Spleen (tissue), 11 donors: ENCODE measurements at regions not wholly inside any gene's neighbourhood (a gene's known extent, or its start where the extent isn't known, plus 50 kb on each side); places are given as distances from the start of the nearest gene placed in this dataset.
"Not testable (repeated sequence)": the region's sequence is repeated elsewhere in the genome, so short reads cannot be mapped to it uniquely, and the experiment has no call there.

Experiments
- DNase-seq: peaks from one replicate; pipeline ENCODE4 v3.0.0-alpha.2; 2020
- H3K27ac ChIP-seq, 8 donors: fragments of 200-600 bp; sonication (generic) in 7 of 8; 1 replicate in 4 of 8; 2 replicates in 4 of 8; pipeline versions ENCODE4 v1.5.0 to v1.8.0; 2016 to 2021; ENCODE audit warnings: inconsistent platforms in 4 of 8, mild to moderate bottlenecking in 4 of 8, moderate library complexity in 1 of 8
- H3K27me3 ChIP-seq, 7 donors: fragments of 200-600 bp; sonication (generic) in 6 of 7; replicated peaks in 1 of 7; 1 replicate in 4 of 7; 2 replicates in 3 of 7; pipeline versions ENCODE4 v1.5.0 to v1.8.0; 2016 to 2021; ENCODE audit warnings: inconsistent platforms in 3 of 7, mild to moderate bottlenecking in 1 of 7
- H3K36me3 ChIP-seq, 6 donors: fragments of 200-600 bp; sonication (generic) in 5 of 6; 1 replicate in 4 of 6; 2 replicates in 2 of 6; pipeline versions ENCODE4 v1.5.0 to v1.8.0; 2016 to 2021; ENCODE audit warnings: inconsistent platforms in 2 of 6
- H3K4me1 ChIP-seq, 6 donors: fragments of 200-600 bp; sonication (generic) in 5 of 6; 1 replicate in 3 of 6; 2 replicates in 3 of 6; pipeline versions ENCODE4 v1.5.0 to v1.8.0; 2016 to 2021; ENCODE audit warnings: inconsistent platforms in 3 of 6
- H3K4me3 ChIP-seq, 8 donors: fragments of 200-600 bp; sonication (generic) in 7 of 8; 1 replicate in 4 of 8; 2 replicates in 4 of 8; pipeline versions ENCODE4 v1.5.0 to v1.8.0; 2016 to 2021; ENCODE audit warnings: inconsistent platforms in 4 of 8, mild to moderate bottlenecking in 4 of 8, moderate library complexity in 2 of 8
- H3K9me3 ChIP-seq, 8 donors: fragments of 200-600 bp; sonication (generic) in 7 of 8; 1 replicate in 4 of 8; 2 replicates in 4 of 8; pipeline versions ENCODE4 v1.5.0 to v1.8.0; 2016 to 2021; ENCODE audit warnings: inconsistent platforms in 4 of 8
- CTCF ChIP-seq, 11 experiments: fragments of 200-600 bp in 7 of 11; fragments of 450-650 bp in 4 of 11; sonication (generic) in 4 of 11; IDR thresholded peaks in 8 of 11; conservative IDR thresholded peaks in 3 of 11; 1 replicate in 7 of 11; 2 replicates in 4 of 11; pipeline versions ENCODE4 v1.4.0 to v1.8.0; 2016 to 2021; ENCODE audit warnings: antibody characterized with exemption in 11 of 11, inconsistent platforms in 4 of 11, mild to moderate bottlenecking in 1 of 11
- POLR2A ChIP-seq, 3 donors: fragments of 450-650 bp; IDR thresholded peaks; one replicate each; pipeline ENCODE4 v1.5.1; 2017; ENCODE audit warnings: antibody characterized with exemption in 3 of 3, mild to moderate bottlenecking in 1 of 3
- POLR2AphosphoS5 ChIP-seq, 3 donors: sonication (generic); formaldehyde crosslinking; IDR thresholded peaks; one replicate each; pipeline ENCODE4 v1.5.1; 2017; ENCODE audit warnings: antibody characterized with exemption in 3 of 3
- WGBS, 5 donors: extraction: QIAGEN DNeasy Blood & Tissue Kit in 3 of 5; methylation state at CpG; one replicate each; pipeline versions ENCODE4 v1.1.5 to v1.1.7; 2013 to 2018; 5-methylcytosine and 5-hydroxymethylcytosine counted together
- intact Hi-C: fragments of 100-400 bp; cut with DNase I; formaldehyde crosslinking; loops from one replicate; pipeline ENCODE4 v1.15.0; 2023; ENCODE audit warnings: low total_unique reads
- donor health status: healthy with polysubstance abuse.
- donor health status: DM: no; HTN: no; CAD: no; lungs with moderate emphysema.
- donor health status: DM: no; HTN: no; CAD: no.
- donor health status: Bipolar disorder and iron deficiency.
- donor health status: healthy.
- donor health status: DM: no; HTN: no; CAD: no.
- donor health status: DM: yes; HTN: yes; CAD: no.

GRCh38 chr4:106548446-106549044, 180.0 kb upstream of the GIMD1 start:
- intact Hi-C loops: no loop called here
- H3K27me3 ChIP-seq: no peaks in the 10 kb centered on the region
- peaks cover 0 to 24% (median 10%) of the 10 kb centered on the region in 8 donors for H3K9me3 ChIP-seq
- no peaks in the 10 kb centered on the region for H3K4me1 ChIP-seq
- WGBS, 5 donors: 73 to 82% (median 77%) methylated on average over 1 of the region's 1 CpG
- H3K27ac ChIP-seq: no peak overlapping the region
- no peak overlapping the region for H3K4me3 ChIP-seq
- H3K36me3 ChIP-seq: no peaks in the 10 kb centered on the region
- DNase-seq: no peak
- TF ChIP-seq POLR2AphosphoS5 (IDR thresholded peaks at IDR 0.05) (no peak), POLR2A (IDR thresholded peaks at IDR 0.05) (no peak), CTCF (IDR thresholded peaks at IDR 0.05 in 8 of 11, conservative IDR thresholded peaks at IDR 0.05 in 3 of 11) (no peak)

- no peak overlapping the region for H3K4me3 ChIP-seq
- H3K9me3 ChIP-seq: peaks cover 0 to 20% (median 10%) of the 10 kb centered on the region in 8 donors
- intact Hi-C loops: no loop called here
- TF ChIP-seq CTCF (IDR thresholded peaks at IDR 0.05 in 8 of 11, conservative IDR thresholded peaks at IDR 0.05 in 3 of 11): no peak
- TF ChIP-seq POLR2AphosphoS5 (IDR thresholded peaks at IDR 0.05): no peak
- no peak for TF ChIP-seq POLR2A (IDR thresholded peaks at IDR 0.05)
- 73 to 91% (median 84%) methylated on average over 1 of the region's 1 CpG for WGBS, 5 donors
- no peak for DNase-seq
- H3K27me3 ChIP-seq: no peaks in the 10 kb centered on the region
- no peaks in the 10 kb centered on the region for H3K36me3 ChIP-seq
- no peaks in the 10 kb centered on the region for H3K4me1 ChIP-seq
- H3K27ac ChIP-seq: no peak overlapping the region
Observed at GRCh38 chr4:106546370-106546769, 177.8 kb upstream of the GIMD1 start.

GRCh38 chr4:106542609-106543008, 174.0 kb upstream of the GIMD1 start:
- DNase-seq, H3K4me1 ChIP-seq, intact Hi-C loops, H3K36me3 ChIP-seq, H3K27ac ChIP-seq, H3K4me3 ChIP-seq, H3K9me3 ChIP-seq, H3K27me3 ChIP-seq: not testable (repeated sequence)
- 80 to 96% (median 84%) methylated on average over 1 of the region's 1 CpG for WGBS, 5 donors

- Histone ChIP-seq H3K4me1 (no peaks in the 10 kb centered on the region), H3K4me3 (no peak overlapping the region), H3K27me3 (no peaks in the 10 kb centered on the region), H3K9me3 (peaks cover 0 to 6% (median 0%) of the 10 kb centered on the region in 8 donors), H3K36me3 (no peaks in the 10 kb centered on the region), H3K27ac (no peak overlapping the region)
- intact Hi-C loops: no loop called here
- WGBS, 5 donors: 63 to 85% (median 68%) methylated on average over 2 of the region's 2 CpGs
- TF ChIP-seq POLR2A (IDR thresholded peaks at IDR 0.05) (no peak), CTCF (IDR thresholded peaks at IDR 0.05 in 8 of 11, conservative IDR thresholded peaks at IDR 0.05 in 3 of 11) (no peak)
- no peak for DNase-seq
Observed at GRCh38 chr4:106541253-106541652, 172.7 kb upstream of the GIMD1 start.

- no peak for TF ChIP-seq CTCF (IDR thresholded peaks at IDR 0.05 in 8 of 11, conservative IDR thresholded peaks at IDR 0.05 in 3 of 11)
- no peak for TF ChIP-seq POLR2A (IDR thresholded peaks at IDR 0.05)
- no peak for TF ChIP-seq POLR2AphosphoS5 (IDR thresholded peaks at IDR 0.05)
Observed at GRCh38 chr4:106530821-106531220, 162.2 kb upstream of the GIMD1 start.

More at GRCh38 chr4:106530821-106531220, 162.2 kb upstream of the GIMD1 start:
- Histone ChIP-seq H3K27me3 (no peaks in the 10 kb centered on the region), H3K4me1 (no peaks in the 10 kb centered on the region), H3K4me3 (no peak overlapping the region), H3K9me3 (peaks cover 0 to 3% (median 0%) of the 10 kb centered on the region in 8 donors), H3K36me3 (no peaks in the 10 kb centered on the region), H3K27ac (no peak overlapping the region)
- intact Hi-C loops: no loop called here
- DNase-seq: no peak
